Stimulated activated CD8-positive, alpha-beta memory T cell treated with anti-CD3 and anti-CD28 coated beads, Interleukin-15, amount 100 ng/mL, for 1 hour (primary cell): ENCODE measurements at regions not wholly inside any gene's neighbourhood (a gene's known extent, or its start where the extent isn't known, plus 50 kb on each side); places are given as distances from the start of the nearest gene placed in this dataset.
"Not testable (repeated sequence)": the region's sequence is repeated elsewhere in the genome, so short reads cannot be mapped to it uniquely, and the experiment has no call there.

ENCODE experiments used
- DNase-seq: peaks from one replicate; pipeline ENCODE4 v3.0.0-alpha.2; 2020; ENCODE audit warnings: low read depth

- not testable (repeated sequence) for DNase-seq
Measured at GRCh38 chr21:14008436-14008835, 202.3 kb downstream of the LIPI start.

DNA sequence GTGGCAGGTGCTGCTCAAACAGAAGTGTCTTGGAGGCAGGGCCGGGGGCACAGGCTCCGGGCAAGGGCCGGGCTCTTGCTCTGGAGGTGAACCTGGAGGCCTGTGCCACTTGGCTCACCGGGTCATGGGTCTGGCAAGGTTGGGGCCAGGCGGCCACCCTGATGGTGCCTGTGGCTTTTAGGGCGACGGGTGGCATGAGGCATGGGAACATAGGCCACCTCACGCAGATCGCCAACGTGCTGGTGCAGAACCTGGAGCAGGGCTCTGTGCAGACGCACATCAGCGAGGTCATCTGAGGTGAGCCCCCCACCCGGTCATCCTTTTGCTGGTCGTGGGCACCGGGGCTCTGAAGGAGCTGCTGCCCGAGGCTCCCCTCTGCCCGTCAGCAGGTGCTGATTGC lies 202.7 kb downstream of the LIPI start:
- not testable (repeated sequence) for DNase-seq

- not testable (repeated sequence) for DNase-seq
Measured at GRCh38 chr21:14006144-14006543, 204.6 kb downstream of the LIPI start.

GRCh38 chr21:13986996-13987958 lies 223.5 kb downstream of the LIPI start:
- not testable (repeated sequence) for DNase-seq

GRCh38 chr21:13985865-13986863 lies 224.6 kb downstream of the LIPI start:
- not testable (repeated sequence) for DNase-seq

GRCh38 chr21:13985137-13985864 lies 225.5 kb downstream of the LIPI start:
- not testable (repeated sequence) for DNase-seq

GRCh38 chr21:13984728-13985127 lies 226.0 kb downstream of the LIPI start:
- not testable (repeated sequence) for DNase-seq

- DNase-seq: not testable (repeated sequence)
Measured at GRCh38 chr21:13981176-13982087, 229.3 kb downstream of the LIPI start.

GRCh38 chr21:13980115-13980662 lies 230.6 kb downstream of the LIPI start:
- peak; percentile 22 for DNase-seq

GRCh38 chr21:13979608-13980007 lies 231.1 kb downstream of the LIPI start:
- DNase-seq: not testable (repeated sequence)

- DNase-seq: not testable (repeated sequence)
Measured at GRCh38 chr21:13974582-13974981, 236.2 kb downstream of the LIPI start.

DNA sequence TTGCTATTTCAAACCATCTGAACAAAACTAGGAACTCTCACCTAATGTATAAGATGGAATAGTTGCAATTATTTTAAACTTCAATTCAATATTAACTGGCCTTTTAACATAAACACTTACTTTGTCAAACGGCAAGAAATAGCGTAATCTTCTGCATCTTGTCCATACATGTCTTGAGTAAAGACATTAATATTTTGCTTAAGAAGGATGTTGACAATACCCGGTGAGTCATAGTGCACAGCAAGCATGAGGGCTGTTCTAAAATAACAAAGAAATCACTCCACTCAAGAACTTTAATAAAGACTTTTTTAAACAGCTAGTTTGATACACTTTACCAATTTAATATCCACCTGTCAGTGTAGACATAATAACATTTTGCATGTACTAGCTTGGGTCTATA lies 240.9 kb downstream of the LIPI start:
- DNase-seq: not testable (repeated sequence)

- DNase-seq: not testable (repeated sequence)
Measured at GRCh38 chr21:13969002-13969401, 241.8 kb downstream of the LIPI start.

GRCh38 chr21:13963259-13963658 lies 247.5 kb downstream of the LIPI start:
- not testable (repeated sequence) for DNase-seq

DNA sequence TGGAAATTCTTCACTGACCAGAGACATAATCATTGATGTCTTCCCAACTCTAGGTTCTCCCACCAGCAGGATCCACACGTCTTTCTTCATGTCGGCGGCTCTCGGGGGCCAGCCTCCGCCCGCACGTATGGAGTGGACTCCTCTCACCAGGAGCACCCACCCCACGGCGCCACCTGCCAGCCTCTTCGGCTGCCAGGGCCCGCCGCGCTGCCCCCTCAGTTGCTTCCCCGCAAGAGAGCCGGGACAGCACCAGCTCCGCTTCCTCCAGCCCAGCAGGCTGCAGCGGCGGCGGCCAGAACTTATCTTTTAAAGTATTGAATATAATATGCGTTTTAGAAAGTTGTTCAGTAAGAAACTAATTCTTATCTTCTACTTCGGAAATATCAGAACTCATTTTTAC lies 273.5 kb downstream of the LIPI start:
- DNase-seq: no peak

DNA sequence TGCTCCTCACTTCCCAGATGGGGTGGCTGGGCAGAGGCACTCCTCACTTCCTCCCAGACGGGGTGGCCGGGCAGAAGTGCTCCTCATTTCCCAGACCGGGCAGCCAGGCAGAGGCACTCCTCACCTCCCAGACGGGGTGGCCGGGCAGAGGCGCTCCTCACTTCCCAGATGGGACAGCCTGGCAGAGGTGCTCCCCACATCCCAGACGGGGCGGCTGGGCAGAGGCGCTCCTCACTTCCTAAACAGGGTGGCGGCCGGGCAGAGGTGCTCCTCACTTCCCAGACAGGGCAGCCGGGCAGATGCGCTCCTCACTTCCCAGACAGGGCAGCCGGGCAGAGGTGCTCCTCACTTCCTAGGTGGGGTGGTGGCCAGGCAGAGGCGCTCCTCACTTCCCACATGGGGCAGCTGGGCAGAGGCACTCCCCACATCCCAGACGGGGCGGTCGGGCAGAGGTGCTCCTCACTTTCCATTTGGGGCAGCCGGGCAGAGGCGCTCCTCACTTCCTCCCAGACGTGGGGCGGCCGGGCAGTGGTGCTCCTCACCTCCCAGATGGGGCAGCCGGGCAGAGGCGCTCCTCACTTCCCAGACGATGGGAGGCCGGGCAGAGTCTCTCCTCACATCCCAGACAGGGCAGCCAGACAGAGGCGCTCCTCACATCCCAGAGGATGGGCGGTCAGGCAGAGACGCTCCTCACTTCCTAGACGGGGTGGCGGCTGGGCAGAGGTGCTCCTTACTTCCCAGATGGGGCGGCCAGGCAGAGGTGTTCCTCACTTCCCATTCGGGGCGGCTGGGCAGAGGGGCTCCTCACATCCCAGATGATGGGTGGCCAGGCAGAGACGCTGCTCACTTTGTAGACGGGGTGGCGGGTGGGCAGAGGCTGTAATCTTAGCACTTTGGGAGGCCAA lies 274.5 kb downstream of the LIPI start:
- DNase-seq: not testable (repeated sequence)

DNA sequence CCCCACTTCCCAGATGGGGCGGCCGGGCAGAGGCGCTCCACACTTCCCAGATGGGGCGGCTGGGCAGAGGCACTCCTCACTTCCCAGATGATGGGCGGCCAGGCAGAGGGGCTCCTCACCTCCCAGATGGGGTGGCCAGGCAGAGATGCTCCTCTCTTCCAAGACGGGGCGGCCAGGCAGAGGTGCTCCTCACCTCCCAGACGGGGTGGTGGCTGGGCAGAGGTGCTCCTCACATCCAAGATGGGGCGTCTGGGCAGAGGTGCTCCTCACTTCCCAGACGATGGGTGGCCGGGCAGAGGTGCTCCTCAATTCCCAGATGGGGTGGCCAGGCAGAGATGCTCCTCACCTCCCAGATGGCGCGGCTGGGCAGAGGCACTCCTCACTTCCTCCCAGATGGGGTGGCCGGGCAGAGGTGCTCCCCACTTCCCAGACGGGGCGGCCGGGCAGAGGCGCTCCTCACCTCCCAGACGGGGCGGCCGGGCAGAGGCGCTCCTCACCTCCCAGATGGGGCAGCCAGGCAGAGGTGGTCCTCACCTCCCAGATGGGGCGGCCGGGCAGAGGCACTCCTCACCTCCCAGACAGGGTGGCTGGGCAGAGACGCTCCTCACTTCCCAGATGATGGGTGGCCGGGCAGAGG lies 275.2 kb downstream of the LIPI start:
- not testable (repeated sequence) for DNase-seq

DNA sequence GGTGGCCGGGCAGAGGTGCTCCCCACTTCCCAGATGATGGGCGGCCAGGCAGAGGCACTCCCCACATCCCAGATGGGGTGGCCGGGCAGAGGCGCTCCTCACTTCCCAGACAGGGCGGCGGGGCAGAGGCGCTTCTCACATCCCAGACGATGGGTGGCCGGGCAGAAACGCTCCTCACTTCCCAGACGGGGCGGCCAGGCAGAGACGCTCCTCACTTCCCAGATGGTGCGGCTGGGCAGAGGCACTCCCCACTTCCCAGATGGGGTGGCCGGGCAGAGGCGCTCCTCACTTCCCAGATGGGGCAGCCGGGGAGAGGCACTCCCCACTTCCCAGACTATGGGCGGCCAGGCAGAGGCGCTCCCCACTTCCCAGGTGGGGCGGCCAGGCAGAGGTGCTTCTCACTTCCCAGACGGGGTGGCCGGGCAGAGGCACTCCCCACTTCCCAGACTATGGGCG lies 275.8 kb downstream of the LIPI start:
- not testable (repeated sequence) for DNase-seq
